ENCODE measurements at regions not wholly inside any gene's neighbourhood (a gene's known extent, or its start where the extent isn't known, plus 50 kb on each side); places are given as distances from the start of the nearest gene placed in this dataset.

DNA sequence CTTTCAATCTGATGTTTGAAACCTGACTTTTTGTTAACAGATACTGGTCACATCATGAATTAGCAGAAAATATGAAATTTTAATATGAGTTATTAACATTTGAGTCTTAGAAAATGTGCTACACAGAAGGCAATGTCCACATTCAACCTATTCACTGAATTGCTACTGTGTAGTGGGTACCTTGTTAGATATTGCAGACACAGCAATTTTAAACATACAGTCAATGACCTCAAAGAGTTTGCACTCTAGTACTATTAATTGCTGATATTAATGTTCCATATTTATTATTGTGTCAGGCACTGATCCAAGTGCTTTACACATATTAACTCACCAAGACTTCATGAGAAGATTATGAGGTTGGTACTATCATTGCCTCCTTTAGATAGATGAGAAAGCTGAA lies 385.4 kb upstream of the PKDCC start:
- TF ChIP-seq, protein P1, sequence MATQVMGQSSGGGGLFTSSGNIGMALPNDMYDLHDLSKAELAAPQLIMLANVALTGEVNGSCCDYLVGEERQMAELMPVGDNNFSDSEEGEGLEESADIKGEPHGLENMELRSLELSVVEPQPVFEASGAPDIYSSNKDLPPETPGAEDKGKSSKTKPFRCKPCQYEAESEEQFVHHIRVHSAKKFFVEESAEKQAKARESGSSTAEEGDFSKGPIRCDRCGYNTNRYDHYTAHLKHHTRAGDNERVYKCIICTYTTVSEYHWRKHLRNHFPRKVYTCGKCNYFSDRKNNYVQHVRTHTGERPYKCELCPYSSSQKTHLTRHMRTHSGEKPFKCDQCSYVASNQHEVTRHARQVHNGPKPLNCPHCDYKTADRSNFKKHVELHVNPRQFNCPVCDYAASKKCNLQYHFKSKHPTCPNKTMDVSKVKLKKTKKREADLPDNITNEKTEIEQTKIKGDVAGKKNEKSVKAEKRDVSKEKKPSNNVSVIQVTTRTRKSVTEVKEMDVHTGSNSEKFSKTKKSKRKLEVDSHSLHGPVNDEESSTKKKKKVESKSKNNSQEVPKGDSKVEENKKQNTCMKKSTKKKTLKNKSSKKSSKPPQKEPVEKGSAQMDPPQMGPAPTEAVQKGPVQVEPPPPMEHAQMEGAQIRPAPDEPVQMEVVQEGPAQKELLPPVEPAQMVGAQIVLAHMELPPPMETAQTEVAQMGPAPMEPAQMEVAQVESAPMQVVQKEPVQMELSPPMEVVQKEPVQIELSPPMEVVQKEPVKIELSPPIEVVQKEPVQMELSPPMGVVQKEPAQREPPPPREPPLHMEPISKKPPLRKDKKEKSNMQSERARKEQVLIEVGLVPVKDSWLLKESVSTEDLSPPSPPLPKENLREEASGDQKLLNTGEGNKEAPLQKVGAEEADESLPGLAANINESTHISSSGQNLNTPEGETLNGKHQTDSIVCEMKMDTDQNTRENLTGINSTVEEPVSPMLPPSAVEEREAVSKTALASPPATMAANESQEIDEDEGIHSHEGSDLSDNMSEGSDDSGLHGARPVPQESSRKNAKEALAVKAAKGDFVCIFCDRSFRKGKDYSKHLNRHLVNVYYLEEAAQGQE (IDR thresholded peaks at IDR 0.05): no peak
- TF ChIP-seq, protein P2, sequence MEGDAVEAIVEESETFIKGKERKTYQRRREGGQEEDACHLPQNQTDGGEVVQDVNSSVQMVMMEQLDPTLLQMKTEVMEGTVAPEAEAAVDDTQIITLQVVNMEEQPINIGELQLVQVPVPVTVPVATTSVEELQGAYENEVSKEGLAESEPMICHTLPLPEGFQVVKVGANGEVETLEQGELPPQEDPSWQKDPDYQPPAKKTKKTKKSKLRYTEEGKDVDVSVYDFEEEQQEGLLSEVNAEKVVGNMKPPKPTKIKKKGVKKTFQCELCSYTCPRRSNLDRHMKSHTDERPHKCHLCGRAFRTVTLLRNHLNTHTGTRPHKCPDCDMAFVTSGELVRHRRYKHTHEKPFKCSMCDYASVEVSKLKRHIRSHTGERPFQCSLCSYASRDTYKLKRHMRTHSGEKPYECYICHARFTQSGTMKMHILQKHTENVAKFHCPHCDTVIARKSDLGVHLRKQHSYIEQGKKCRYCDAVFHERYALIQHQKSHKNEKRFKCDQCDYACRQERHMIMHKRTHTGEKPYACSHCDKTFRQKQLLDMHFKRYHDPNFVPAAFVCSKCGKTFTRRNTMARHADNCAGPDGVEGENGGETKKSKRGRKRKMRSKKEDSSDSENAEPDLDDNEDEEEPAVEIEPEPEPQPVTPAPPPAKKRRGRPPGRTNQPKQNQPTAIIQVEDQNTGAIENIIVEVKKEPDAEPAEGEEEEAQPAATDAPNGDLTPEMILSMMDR (IDR thresholded peaks at IDR 0.05; ENCODE audit: low read depth, low read length, missing input control): no peak
- TF ChIP-seq, protein P3, sequence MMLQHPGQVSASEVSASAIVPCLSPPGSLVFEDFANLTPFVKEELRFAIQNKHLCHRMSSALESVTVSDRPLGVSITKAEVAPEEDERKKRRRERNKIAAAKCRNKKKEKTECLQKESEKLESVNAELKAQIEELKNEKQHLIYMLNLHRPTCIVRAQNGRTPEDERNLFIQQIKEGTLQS (IDR thresholded peaks at IDR 0.05): no peak
- TF ChIP-seq YY1 (IDR thresholded peaks at IDR 0.05) (no peak), RAD21 (IDR thresholded peaks at IDR 0.05) (no peak)
